Breast epithelium (tissue), 3 donors: ENCODE measurements at regions not wholly inside any gene's neighbourhood (a gene's known extent, or its start where the extent isn't known, plus 50 kb on each side); places are given as distances from the start of the nearest gene placed in this dataset.

Source experiments
- POLR2A ChIP-seq: fragments of 450-650 bp; IDR thresholded peaks from one replicate; pipeline ENCODE4 v1.6.1; 2016; ENCODE audit warnings: antibody characterized with exemption, mild to moderate bottlenecking, moderate library complexity
- TF ChIP-seq, protein P1 (sequence below), 3 donors: fragments of 450-650 bp; IDR thresholded peaks; one replicate each; pipeline ENCODE4 v1.5.1; 2016 to 2017; ENCODE audit warnings: antibody characterized with exemption in 3 of 3, mild to moderate bottlenecking in 3 of 3, moderate library complexity in 3 of 3

DNA sequence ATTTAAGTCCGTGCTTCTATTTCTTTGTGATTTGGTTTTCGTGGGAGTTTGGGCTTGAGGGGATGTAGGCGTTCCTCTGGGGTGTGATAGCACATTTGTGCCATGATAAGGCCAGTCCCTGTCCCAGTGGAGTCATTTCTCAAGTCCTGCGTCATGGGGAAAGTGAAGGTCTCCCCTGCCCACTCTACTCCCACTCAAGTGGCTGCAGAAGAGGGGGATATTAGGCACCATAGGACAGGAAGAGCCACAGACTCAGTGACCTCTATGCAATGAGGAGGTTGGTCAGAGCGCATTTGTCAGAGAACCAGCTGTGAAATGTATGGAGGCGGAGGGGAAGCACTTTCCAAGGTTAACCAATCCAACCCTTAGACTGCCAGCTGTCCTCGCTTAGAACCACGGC, 51.9 kb upstream of the EDN1 start:
- TF ChIP-seq, protein P1, sequence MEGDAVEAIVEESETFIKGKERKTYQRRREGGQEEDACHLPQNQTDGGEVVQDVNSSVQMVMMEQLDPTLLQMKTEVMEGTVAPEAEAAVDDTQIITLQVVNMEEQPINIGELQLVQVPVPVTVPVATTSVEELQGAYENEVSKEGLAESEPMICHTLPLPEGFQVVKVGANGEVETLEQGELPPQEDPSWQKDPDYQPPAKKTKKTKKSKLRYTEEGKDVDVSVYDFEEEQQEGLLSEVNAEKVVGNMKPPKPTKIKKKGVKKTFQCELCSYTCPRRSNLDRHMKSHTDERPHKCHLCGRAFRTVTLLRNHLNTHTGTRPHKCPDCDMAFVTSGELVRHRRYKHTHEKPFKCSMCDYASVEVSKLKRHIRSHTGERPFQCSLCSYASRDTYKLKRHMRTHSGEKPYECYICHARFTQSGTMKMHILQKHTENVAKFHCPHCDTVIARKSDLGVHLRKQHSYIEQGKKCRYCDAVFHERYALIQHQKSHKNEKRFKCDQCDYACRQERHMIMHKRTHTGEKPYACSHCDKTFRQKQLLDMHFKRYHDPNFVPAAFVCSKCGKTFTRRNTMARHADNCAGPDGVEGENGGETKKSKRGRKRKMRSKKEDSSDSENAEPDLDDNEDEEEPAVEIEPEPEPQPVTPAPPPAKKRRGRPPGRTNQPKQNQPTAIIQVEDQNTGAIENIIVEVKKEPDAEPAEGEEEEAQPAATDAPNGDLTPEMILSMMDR (IDR thresholded peaks at IDR 0.05) = no peak
- no peak for TF ChIP-seq POLR2A
